ENCODE measurements at regions not wholly inside any gene's neighbourhood (a gene's known extent, or its start where the extent isn't known, plus 50 kb on each side); places are given as distances from the start of the nearest gene placed in this dataset.
"Not testable (repeated sequence)": the region's sequence is repeated elsewhere in the genome, so short reads cannot be mapped to it uniquely, and the experiment has no call there.

DNA sequence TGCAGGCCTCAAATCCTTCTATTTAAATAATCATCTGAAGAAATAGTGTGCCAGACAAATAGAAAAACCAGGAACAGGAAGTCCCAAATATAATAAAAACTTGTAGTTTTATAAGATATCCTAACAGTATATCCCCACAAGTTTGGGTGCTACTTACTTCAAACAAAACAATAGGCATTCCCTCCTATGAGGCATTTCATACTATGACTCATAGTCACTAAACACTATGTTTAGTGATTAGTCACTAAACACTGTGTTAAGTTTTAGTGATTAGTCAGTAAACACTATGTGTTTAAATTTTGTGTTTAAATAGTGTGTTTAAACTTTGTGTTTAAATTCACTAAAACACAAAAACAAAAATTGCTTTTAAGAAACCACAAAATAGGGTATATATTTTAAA lies 407.0 kb upstream of the CDH19 start:
- no peak for DNase-seq (ENCODE audit: low read depth, low spot score)

DNA sequence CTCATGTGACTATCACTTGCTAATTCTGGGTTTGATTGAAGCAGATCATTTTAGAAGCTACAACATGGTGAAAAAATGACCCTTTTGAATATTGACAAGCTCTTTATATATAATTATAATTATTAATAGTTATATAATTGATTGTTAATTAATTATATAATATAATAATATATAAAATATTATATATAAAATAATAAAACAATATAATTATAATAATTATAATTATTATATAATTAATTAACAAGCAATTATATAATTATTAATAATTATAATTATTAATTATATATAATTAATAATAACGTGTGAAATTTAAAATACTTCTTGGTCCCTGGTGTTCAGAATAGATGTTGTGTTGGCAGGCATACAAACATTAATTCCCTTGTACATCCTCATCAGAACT lies 404.1 kb upstream of the CDH19 start:
- DNase-seq (ENCODE audit: low read depth, low spot score), result no peak

- DNase-seq (ENCODE audit: low read depth, low spot score), result no peak
Observed at GRCh38 chr18:67007085-67007484, 403.2 kb upstream of the CDH19 start.

DNA sequence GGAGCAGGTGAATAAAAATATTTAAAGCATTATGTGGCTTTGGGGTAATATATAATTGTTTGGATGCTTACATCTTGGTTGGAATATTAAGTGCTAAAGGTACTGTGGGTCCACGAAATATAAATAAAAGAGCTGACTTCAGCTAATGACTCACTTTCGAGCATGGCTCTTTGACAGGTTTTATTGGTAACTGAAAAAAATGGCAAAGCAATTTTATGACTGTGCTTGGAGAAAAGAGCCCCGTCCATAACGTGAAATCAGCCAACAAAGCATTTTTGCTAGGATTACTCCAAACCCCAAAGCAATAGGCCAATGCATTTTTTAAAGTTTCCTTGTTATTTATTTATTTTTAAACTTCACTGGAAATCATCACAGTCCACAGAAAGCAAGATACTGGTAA lies 397.2 kb upstream of the CDH19 start:
- no peak for DNase-seq (ENCODE audit: low read depth, low spot score)

DNA sequence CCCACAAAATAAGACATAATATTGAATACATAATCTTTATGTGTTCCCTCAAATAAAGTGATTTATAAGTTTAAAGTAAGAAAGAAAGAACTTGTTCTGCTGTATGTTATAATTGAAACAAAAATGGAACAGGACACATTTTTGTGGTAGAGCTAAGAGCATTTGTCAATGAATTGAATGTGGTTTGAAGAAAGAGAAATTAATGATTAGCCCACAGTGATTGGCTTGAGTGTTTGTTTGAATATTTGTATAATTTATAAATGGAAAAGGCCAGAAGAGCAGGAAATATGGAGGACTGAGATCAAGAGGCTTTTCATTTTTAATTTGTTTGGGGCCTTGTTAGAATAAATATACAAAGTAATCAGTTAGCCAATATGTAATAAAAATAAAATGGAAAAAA lies 395.1 kb upstream of the CDH19 start:
- DNase-seq (ENCODE audit: low read depth, low spot score), result no peak

GRCh38 chr18:66995270-66995669 lies 391.4 kb upstream of the CDH19 start:
- DNase-seq (ENCODE audit: low read depth, low spot score), result no peak

DNA sequence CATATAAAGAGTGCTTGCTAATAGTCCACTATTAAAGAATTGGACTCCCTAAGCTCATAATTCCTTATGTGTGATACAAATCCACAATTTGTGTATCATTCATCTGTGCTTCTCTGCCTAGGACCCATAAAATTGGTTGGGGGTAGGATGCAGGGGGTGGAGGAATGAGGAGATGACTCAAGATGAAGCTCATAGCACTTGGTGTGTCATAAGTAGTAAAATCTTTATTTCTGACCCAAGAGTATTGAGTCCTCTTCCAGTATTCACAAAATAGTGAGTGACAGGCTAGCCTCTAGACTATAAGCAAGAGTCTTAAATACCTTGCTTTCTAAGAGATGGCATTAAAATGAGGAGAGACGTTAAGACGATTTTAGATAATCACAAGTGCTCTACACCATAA lies 390.9 kb upstream of the CDH19 start:
- DNase-seq (ENCODE audit: low read depth, low spot score), result no peak

GRCh38 chr18:66993492-66993891 lies 389.6 kb upstream of the CDH19 start:
- DNase-seq (ENCODE audit: low read depth, low spot score), result peak; percentile 30

DNA sequence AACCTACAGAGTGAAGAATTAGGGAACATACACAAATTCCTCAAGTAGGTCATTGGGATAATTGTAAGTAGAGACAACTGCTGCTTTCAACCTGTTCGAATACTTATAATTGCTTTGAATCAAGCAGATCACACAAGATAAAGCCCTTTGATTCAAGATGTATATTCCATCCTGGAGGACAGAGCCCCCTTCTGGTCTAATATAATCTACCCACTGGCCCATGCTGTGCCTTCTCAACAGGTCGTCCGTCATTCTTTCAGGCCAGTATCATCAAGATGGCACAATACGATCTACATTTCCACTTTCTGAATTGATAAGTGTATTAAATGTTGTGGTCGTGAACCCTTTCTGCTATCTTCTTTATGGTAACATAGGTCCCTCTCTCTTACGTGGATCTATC lies 387.0 kb upstream of the CDH19 start:
- no peak for DNase-seq (ENCODE audit: low read depth, low spot score)

DNA sequence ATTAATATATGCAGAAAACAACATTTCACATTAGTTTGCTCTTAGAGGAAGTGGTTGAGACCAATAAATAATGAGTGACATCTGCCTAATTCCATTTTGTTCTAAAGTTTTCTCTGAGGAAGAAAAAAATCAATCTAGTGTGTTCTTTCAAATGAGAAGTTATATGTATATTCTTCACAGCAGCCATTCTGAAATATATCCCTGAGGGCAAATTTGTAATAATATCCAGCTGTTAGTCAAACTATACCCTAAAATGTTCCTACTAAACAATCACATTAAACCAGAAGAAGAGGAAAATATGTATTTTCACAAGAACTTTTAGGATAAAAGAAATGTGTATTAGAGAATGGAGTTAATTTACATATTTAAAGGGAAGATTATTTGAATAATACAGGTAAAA lies 375.1 kb upstream of the CDH19 start:
- DNase-seq (ENCODE audit: low read depth, low spot score), result no peak

- no peak for DNase-seq (ENCODE audit: low read depth, low spot score)
Observed at GRCh38 chr18:66972681-66973080, 368.8 kb upstream of the CDH19 start.

- no peak for DNase-seq (ENCODE audit: low read depth, low spot score)
Observed at GRCh38 chr18:66971960-66972359, 368.1 kb upstream of the CDH19 start.

GRCh38 chr18:66966171-66966570 lies 362.3 kb upstream of the CDH19 start:
- DNase-seq (ENCODE audit: low read depth, low spot score), result no peak

GRCh38 chr18:66958309-66958708 lies 354.4 kb upstream of the CDH19 start:
- no peak for DNase-seq (ENCODE audit: low read depth, low spot score)

GRCh38 chr18:66951750-66952149 lies 347.9 kb upstream of the CDH19 start:
- DNase-seq (ENCODE audit: low read depth, low spot score), result no peak

- no peak for DNase-seq (ENCODE audit: low read depth, low spot score)
Observed at GRCh38 chr18:66949419-66949818, 345.5 kb upstream of the CDH19 start.

DNA sequence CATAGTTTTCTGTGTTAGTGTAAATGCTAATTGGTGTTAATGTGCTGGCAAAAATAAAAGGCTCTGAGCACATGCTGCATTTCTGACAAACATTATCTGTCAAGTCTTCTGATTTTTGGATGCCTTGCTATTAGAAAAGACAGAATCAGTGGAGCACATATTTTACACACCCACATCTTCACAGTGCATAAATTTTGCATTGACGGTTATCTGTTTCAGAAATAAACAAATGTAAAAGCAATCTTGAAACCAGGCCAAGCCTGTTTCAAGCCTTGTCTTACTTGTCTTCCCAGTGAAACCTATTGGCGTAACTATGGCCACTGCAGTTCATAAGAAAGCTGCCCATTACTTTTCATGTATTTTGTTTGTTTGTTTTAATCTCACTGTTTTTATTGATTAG lies 333.7 kb upstream of the CDH19 start:
- DNase-seq (ENCODE audit: low read depth, low spot score), result no peak

DNA sequence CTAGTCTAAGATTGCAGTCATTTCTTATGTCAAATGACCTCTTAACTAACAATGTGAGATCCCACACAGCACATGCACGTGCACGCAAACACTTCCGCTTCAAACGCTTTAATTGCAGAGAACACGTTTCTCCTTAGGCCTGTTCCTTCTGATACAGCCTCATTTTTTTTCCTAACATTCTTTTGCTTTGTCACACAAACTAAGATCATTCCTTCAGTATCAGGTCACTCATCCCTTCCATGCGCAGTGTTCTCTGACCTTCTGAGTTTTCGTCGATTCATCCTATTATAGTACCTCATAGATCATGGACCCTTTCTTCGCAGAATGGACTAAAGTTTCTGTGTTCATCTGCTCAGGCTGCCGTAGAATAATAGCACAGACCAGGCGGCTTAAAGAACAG lies 327.1 kb upstream of the CDH19 start:
- DNase-seq (ENCODE audit: low read depth, low spot score), result peak; percentile 17

DNA sequence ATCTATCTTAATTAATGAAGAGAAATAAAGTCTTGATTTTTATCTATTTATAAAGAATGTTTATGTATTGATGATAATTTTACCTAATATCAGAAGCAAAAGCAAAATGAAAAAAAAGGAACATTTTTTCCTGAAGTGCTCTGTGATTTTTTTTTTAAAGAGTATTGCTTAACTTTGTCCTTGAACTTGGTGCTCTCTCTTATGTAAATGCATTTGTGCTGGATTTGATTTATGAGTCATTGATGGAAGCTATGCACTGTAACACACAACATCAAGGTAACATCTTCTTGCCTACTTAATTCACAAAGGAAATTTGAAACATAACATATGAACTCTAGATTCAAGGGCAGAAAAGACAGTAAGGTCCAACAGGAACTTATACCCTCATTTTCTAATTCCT lies 312.9 kb upstream of the CDH19 start:
- DNase-seq (ENCODE audit: low read depth, low spot score), result no peak

DNA sequence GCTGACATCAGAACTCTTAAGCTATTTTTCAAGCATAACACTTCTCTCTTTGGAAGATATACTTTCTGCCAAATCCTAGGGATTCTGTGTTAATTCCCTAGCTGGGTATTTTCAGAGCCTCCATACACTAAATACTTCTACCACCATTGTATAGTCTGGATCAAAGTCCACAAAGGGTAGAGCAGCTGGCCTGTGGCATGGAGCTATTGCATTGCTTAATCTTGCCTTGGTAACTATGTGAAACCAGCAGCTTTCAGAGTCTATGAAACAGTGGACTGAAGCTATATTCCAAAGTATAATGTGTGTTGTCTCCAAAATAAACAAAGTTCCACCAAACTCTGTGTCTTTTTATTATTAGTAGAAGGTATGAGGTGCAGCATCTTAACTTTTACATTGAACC lies 296.9 kb upstream of the CDH19 start:
- no peak for DNase-seq (ENCODE audit: low read depth, low spot score)

- DNase-seq (ENCODE audit: low read depth, low spot score), result no peak
Observed at GRCh38 chr18:66895631-66896030, 291.7 kb upstream of the CDH19 start.

DNA sequence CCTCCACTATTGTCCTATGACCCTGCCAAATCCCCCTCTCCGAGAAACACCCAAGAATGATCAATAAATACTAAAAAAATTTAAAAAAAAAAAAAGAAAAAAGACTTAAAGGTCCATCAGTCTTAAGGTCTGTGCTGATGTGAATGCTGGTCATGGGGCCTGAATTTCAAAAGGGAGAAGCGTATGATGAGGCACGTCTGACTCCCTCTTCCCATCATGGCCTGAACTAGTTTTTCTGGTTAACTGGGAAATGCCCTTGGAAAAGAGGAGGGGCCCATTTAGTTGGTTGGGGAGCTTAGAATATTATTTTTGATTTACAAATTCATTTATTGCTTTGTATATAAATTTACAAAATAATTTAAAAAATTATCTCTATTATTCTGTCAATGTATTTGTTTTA lies 291.0 kb upstream of the CDH19 start:
- DNase-seq (ENCODE audit: low read depth, low spot score), result no peak

GRCh38 chr18:66892388-66892787 lies 288.5 kb upstream of the CDH19 start:
- not testable (repeated sequence) for DNase-seq (ENCODE audit: low read depth, low spot score)

GRCh38 chr18:66874812-66875474 lies 271.1 kb upstream of the CDH19 start:
- no peak for DNase-seq (ENCODE audit: low read depth, low spot score)

All from iPS DF 19.7 (cell line).